Esophagus squamous epithelium (tissue), 4 donors: ENCODE measurements at regions not wholly inside any gene's neighbourhood (a gene's known extent, or its start where the extent isn't known, plus 50 kb on each side); places are given as distances from the start of the nearest gene placed in this dataset.
"Not testable (repeated sequence)": the region's sequence is repeated elsewhere in the genome, so short reads cannot be mapped to it uniquely, and the experiment has no call there.

Experiments used
- CTCF ChIP-seq, 6 experiments: fragments of 450-650 bp in 4 of 6; fragments of 200-600 bp in 2 of 6; sonication (generic) in 2 of 6; IDR thresholded peaks; one replicate each; pipeline ENCODE4 v1.5.1; 2016 to 2019; ENCODE audit warnings: antibody characterized with exemption in 6 of 6, mild to moderate bottlenecking in 4 of 6, moderate library complexity in 4 of 6
- POLR2A ChIP-seq, 4 donors: fragments of 450-650 bp; IDR thresholded peaks; one replicate each; pipeline ENCODE4 v1.6.1; 2017; ENCODE audit warnings: antibody characterized with exemption in 4 of 4, mild to moderate bottlenecking in 4 of 4, moderate library complexity in 3 of 4

GRCh38 chr1:146396801-146397200, 168.0 kb upstream of the NOTCH2NLA start:
- not testable (repeated sequence) for TF ChIP-seq CTCF, POLR2A (IDR thresholded peaks at IDR 0.05)
